Gastroesophageal sphincter (tissue), 3 donors: ENCODE measurements at regions not wholly inside any gene's neighbourhood (a gene's known extent, or its start where the extent isn't known, plus 50 kb on each side); places are given as distances from the start of the nearest gene placed in this dataset.

ENCODE experiments used
- EP300 ChIP-seq: sonication (generic); formaldehyde crosslinking; IDR thresholded peaks from one replicate; pipeline ENCODE4 v1.6.1; 2017; ENCODE audit warnings: antibody characterized with exemption, mild to moderate bottlenecking
- POLR2A ChIP-seq, 2 donors: fragments of 450-650 bp; IDR thresholded peaks; one replicate each; pipeline ENCODE4 v1.6.1; 2017; ENCODE audit warnings: antibody characterized with exemption in 2 of 2, mild to moderate bottlenecking in 2 of 2, moderate library complexity in 1 of 2
- TF ChIP-seq, protein P1 (sequence below), 4 experiments: fragments of 200-600 bp in 2 of 4; fragments of 450-650 bp in 2 of 4; sonication (generic) in 1 of 4; IDR thresholded peaks; one replicate each; pipeline ENCODE4 v1.5.1; 2017 to 2019; ENCODE audit warnings: antibody characterized with exemption in 4 of 4, mild to moderate bottlenecking in 2 of 4, moderate library complexity in 2 of 4

- TF ChIP-seq, protein P1, sequence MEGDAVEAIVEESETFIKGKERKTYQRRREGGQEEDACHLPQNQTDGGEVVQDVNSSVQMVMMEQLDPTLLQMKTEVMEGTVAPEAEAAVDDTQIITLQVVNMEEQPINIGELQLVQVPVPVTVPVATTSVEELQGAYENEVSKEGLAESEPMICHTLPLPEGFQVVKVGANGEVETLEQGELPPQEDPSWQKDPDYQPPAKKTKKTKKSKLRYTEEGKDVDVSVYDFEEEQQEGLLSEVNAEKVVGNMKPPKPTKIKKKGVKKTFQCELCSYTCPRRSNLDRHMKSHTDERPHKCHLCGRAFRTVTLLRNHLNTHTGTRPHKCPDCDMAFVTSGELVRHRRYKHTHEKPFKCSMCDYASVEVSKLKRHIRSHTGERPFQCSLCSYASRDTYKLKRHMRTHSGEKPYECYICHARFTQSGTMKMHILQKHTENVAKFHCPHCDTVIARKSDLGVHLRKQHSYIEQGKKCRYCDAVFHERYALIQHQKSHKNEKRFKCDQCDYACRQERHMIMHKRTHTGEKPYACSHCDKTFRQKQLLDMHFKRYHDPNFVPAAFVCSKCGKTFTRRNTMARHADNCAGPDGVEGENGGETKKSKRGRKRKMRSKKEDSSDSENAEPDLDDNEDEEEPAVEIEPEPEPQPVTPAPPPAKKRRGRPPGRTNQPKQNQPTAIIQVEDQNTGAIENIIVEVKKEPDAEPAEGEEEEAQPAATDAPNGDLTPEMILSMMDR (IDR thresholded peaks at IDR 0.05), result no peak
- no peak for TF ChIP-seq POLR2A (IDR thresholded peaks at IDR 0.05)
- TF ChIP-seq EP300, result no peak
Observed at GRCh38 chr7:98464558-98464940, 63.7 kb upstream of the BAIAP2L1 start.
